ENCODE measurements at regions not wholly inside any gene's neighbourhood (a gene's known extent, or its start where the extent isn't known, plus 50 kb on each side); places are given as distances from the start of the nearest gene placed in this dataset.

DNA sequence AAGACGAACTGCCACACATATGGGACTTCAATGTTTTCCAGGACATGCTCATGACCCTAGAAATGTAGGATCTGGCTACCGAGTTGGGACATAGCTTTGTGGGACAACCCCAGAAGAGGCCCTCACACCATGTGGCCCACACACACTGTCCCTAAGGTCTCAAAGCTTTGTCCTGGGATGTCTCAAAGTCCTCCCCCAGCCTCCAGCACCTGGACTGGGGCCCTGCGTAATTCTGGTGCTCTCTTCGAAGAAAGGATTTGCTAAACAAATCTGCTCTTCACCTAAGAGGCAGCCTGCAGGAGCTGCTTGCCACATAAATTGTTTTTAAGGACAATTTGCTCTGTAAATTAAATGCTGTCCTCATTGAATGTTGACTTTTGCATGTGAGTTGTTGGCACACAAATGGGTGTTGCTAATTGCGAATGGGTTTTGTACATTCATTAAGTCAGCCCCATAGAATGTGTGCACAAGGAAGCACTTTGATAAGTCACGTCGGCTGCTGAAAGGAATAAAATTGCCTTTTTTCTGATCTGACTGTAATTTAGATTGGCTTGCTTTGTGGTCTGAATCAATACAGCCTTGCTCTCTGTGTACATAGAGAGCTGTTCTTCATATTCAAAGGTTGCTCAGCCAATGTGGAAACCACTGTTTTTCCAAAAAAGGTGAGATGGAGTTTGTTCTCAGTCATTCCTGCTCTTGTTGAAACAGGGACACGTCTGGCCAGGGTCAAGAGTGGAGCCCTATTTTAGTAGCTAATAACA lies 161.6 kb upstream of the PWP1 start (continued):
- TF ChIP-seq HMGXB4 (CRISPR knock-in tag; IDR thresholded peaks at IDR 0.05; ENCODE audit: borderline replicate concordance in 1 of 2, low read depth in 1 of 2) (no peak), NFIC (IDR thresholded peaks at IDR 0.05; ENCODE audit: low read length) (no peak), ZNF468 (CRISPR knock-in tag; IDR thresholded peaks at IDR 0.05) (no peak), TBX3 (IDR thresholded peaks at IDR 0.05; ENCODE audit: borderline replicate concordance) (peak; percentile 66; the same call in 1 of the 2 replicates), POLR2AphosphoS5 (IDR thresholded peaks at IDR 0.05; ENCODE audit: low read depth, low read length) (no peak), ZNF20 (CRISPR knock-in tag; IDR thresholded peaks at IDR 0.05) (no peak), KMT2B (CRISPR knock-in tag; IDR thresholded peaks at IDR 0.05) (no peak), SIX1 (CRISPR knock-in tag; IDR thresholded peaks at IDR 0.05; ENCODE audit: borderline replicate concordance) (no peak), SP4 (CRISPR knock-in tag; IDR thresholded peaks at IDR 0.05) (no peak), EEA1 (CRISPR knock-in tag; IDR thresholded peaks at IDR 0.05; ENCODE audit: borderline replicate concordance) (no peak), ZNF710 (CRISPR knock-in tag; IDR thresholded peaks at IDR 0.05; ENCODE audit: borderline replicate concordance) (0 out of 2 replicates have a peak, but pooled peaks have one; percentile 22), MIER3 (CRISPR knock-in tag; IDR thresholded peaks at IDR 0.05; ENCODE audit: borderline replicate concordance) (no peak), YEATS2 (CRISPR knock-in tag; IDR thresholded peaks at IDR 0.05; ENCODE audit: borderline replicate concordance) (no peak), ZBTB7A (CRISPR knock-in tag; IDR thresholded peaks at IDR 0.05) (no peak), ZNF549 (CRISPR knock-in tag; IDR thresholded peaks at IDR 0.05) (no peak), RAD51 (IDR thresholded peaks at IDR 0.05; ENCODE audit: borderline replicate concordance) (no peak), ZNF180 (CRISPR knock-in tag; IDR thresholded peaks at IDR 0.05; ENCODE audit: borderline replicate concordance, low read depth) (no peak), CREB3 (CRISPR knock-in tag; IDR thresholded peaks at IDR 0.05) (no peak), TCF7 (IDR thresholded peaks at IDR 0.05; ENCODE audit: low read depth) (peak; percentile 55), ZNF44 (CRISPR knock-in tag; IDR thresholded peaks at IDR 0.05) (no peak), MIXL1 (CRISPR knock-in tag; IDR thresholded peaks at IDR 0.05) (0 out of 2 replicates have a peak, but pooled peaks have one; percentile 21), PCBP1 (IDR thresholded peaks at IDR 0.05; ENCODE audit: borderline replicate concordance, low read depth, low read length) (no peak), RORA (CRISPR knock-in tag; IDR thresholded peaks at IDR 0.05) (no peak), HHEX (CRISPR knock-in tag; IDR thresholded peaks at IDR 0.05) (peak; percentile 75; the same call in 1 of the 2 replicates)
- TF ChIP-seq, protein P1, sequence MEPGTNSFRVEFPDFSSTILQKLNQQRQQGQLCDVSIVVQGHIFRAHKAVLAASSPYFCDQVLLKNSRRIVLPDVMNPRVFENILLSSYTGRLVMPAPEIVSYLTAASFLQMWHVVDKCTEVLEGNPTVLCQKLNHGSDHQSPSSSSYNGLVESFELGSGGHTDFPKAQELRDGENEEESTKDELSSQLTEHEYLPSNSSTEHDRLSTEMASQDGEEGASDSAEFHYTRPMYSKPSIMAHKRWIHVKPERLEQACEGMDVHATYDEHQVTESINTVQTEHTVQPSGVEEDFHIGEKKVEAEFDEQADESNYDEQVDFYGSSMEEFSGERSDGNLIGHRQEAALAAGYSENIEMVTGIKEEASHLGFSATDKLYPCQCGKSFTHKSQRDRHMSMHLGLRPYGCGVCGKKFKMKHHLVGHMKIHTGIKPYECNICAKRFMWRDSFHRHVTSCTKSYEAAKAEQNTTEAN (CRISPR knock-in tag; conservative IDR thresholded peaks at IDR 0.05), result no peak
